ENCODE measurements at regions not wholly inside any gene's neighbourhood (a gene's known extent, or its start where the extent isn't known, plus 50 kb on each side); places are given as distances from the start of the nearest gene placed in this dataset.

- no peak for TF ChIP-seq CTCF (conservative IDR thresholded peaks at IDR 0.05; ENCODE audit: low read depth, low read length)
- TF ChIP-seq EZH2 (IDR thresholded peaks at IDR 0.05; ENCODE audit: borderline replicate concordance, low read depth, low read length, poor library complexity, severe bottlenecking) = no peak
Observed at GRCh38 chr6:102149191-102149590, 755.7 kb downstream of the GRIK2 start.

All from A673 (cell line).